Adrenal gland (tissue), 5 donors: ENCODE measurements at regions not wholly inside any gene's neighbourhood (a gene's known extent, or its start where the extent isn't known, plus 50 kb on each side); places are given as distances from the start of the nearest gene placed in this dataset.

Source experiments
- POLR2A ChIP-seq, 2 donors: fragments of 450-650 bp; IDR thresholded peaks; one replicate each; pipeline ENCODE4 v1.6.1; 2017; ENCODE audit warnings: antibody characterized with exemption in 2 of 2, mild to moderate bottlenecking in 2 of 2, moderate library complexity in 1 of 2
- TF ChIP-seq, protein P1 (sequence below), 6 experiments: fragments of 450-650 bp in 4 of 6; fragments of 200-600 bp in 2 of 6; sonication (generic) in 1 of 6; IDR thresholded peaks; 1 replicate in 5 of 6; 2 replicates in 1 of 6; pipeline versions ENCODE4 v1.5.1 to v1.8.0; 2016 to 2021; ENCODE audit warnings: antibody characterized with exemption in 6 of 6, mild to moderate bottlenecking in 2 of 6, moderate library complexity in 1 of 6
- donor health status: DM: no; HTN: no; CAD: no.

DNA sequence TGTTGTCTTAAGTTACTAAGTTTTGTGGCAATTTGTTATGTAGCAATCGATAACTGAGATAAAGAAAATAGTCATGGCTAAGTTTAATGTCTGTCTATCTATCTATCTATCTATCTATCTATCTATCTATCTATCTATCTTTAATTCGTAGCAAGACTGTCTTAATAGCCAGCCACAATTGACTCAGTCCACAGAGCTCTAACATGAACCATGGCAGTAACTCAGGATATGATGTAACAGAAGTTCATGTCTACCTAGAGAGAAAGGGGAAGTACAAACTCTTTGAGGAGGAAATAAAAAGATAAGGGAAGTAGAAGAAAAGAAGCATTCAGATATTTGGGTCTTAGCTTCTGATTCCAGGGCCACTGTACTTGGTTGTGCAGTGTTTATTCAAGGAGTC lies 61.5 kb upstream of the FNDC3B start:
- TF ChIP-seq, protein P1, sequence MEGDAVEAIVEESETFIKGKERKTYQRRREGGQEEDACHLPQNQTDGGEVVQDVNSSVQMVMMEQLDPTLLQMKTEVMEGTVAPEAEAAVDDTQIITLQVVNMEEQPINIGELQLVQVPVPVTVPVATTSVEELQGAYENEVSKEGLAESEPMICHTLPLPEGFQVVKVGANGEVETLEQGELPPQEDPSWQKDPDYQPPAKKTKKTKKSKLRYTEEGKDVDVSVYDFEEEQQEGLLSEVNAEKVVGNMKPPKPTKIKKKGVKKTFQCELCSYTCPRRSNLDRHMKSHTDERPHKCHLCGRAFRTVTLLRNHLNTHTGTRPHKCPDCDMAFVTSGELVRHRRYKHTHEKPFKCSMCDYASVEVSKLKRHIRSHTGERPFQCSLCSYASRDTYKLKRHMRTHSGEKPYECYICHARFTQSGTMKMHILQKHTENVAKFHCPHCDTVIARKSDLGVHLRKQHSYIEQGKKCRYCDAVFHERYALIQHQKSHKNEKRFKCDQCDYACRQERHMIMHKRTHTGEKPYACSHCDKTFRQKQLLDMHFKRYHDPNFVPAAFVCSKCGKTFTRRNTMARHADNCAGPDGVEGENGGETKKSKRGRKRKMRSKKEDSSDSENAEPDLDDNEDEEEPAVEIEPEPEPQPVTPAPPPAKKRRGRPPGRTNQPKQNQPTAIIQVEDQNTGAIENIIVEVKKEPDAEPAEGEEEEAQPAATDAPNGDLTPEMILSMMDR (IDR thresholded peaks at IDR 0.05) = no peak
- no peak for TF ChIP-seq POLR2A (IDR thresholded peaks at IDR 0.05)
